MM.1S (cell line): ENCODE measurements at regions not wholly inside any gene's neighbourhood (a gene's known extent, or its start where the extent isn't known, plus 50 kb on each side); places are given as distances from the start of the nearest gene placed in this dataset.

Experiments used
- CTCF ChIP-seq: fragments of 300-600 bp; sonication (generic); IDR thresholded peaks from 2 replicates; pipeline ENCODE4 v1.5.1; 2016; ENCODE audit warnings: antibody characterized with exemption, low read length, mixed read lengths
- EZH2 ChIP-seq: fragments of 300-600 bp; sonication (generic); optimal IDR thresholded peaks from 2 replicates; pipeline ENCODE3; 2017; ENCODE audit warnings: low read depth, mild to moderate bottlenecking, antibody characterized with exemption, low read length, mixed read lengths

- TF ChIP-seq CTCF, result peak; percentile 97
- no peak for TF ChIP-seq EZH2
Observed at GRCh38 chr12:42023733-42024494, 120.8 kb downstream of the GXYLT1 start.
